ENCODE measurements at regions not wholly inside any gene's neighbourhood (a gene's known extent, or its start where the extent isn't known, plus 50 kb on each side); places are given as distances from the start of the nearest gene placed in this dataset.

GRCh38 chr6:84434550-84434949, 207.1 kb upstream of the CEP162 start:
- CTCF ChIA-PET: no interaction called here

DNA sequence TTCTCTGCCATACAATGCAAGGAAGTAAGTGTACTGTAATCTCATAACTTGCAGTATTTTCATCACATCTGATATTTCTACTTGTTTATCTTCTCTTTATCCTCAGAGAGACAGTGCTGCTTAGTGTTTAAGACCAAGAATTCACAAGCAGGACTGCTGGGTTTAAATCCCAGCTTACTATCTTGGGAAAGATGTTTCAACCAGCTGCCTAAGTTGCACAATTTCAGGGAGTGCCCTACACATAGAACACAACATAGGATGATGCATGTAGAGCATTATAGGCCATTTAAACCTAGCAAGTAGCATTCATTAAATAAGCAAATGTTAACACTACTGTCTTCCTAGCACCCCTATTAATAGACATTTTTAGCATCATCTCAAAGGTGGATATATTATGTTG, 205.2 kb upstream of the CEP162 start:
- BruUV-seq (replicated peaks): no TSS peak
- intact Hi-C loops (cut with micrococcal nuclease; ENCODE audit: unreplicated experiment): no loop called here
- Histone ChIP-seq H3K9me3 (ENCODE audit: low read depth, low read length, poor library complexity, severe bottlenecking) (no peaks in the 10 kb centered on the region), H3K27ac (ENCODE audit: low read depth, low read length, poor library complexity, severe bottlenecking) (no peak overlapping the region), H3K4me1 (ENCODE audit: insufficient read depth, low read length, poor library complexity, severe bottlenecking) (no peaks in the 10 kb centered on the region), H3K4me3 (ENCODE audit: low read depth, low read length, poor library complexity, severe bottlenecking) (no peak overlapping the region), H3K27me3 (replicated peaks; ENCODE audit: insufficient read depth, low read depth, low read length, poor library complexity) (no peaks in the 10 kb centered on the region), H3K36me3 (ENCODE audit: insufficient read depth, low read length, poor library complexity, severe bottlenecking) (no peaks in the 10 kb centered on the region)
- POLR2A ChIA-PET (ENCODE audit: low non-redundant PET): no interaction called here
- no peak for DNase-seq (ENCODE audit: low spot score)
- no peak for TF ChIP-seq EZH2 (IDR thresholded peaks at IDR 0.05; ENCODE audit: borderline replicate concordance, low read depth, low read length, poor library complexity, severe bottlenecking)
- TF ChIP-seq, protein P1, sequence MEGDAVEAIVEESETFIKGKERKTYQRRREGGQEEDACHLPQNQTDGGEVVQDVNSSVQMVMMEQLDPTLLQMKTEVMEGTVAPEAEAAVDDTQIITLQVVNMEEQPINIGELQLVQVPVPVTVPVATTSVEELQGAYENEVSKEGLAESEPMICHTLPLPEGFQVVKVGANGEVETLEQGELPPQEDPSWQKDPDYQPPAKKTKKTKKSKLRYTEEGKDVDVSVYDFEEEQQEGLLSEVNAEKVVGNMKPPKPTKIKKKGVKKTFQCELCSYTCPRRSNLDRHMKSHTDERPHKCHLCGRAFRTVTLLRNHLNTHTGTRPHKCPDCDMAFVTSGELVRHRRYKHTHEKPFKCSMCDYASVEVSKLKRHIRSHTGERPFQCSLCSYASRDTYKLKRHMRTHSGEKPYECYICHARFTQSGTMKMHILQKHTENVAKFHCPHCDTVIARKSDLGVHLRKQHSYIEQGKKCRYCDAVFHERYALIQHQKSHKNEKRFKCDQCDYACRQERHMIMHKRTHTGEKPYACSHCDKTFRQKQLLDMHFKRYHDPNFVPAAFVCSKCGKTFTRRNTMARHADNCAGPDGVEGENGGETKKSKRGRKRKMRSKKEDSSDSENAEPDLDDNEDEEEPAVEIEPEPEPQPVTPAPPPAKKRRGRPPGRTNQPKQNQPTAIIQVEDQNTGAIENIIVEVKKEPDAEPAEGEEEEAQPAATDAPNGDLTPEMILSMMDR (conservative IDR thresholded peaks at IDR 0.05; ENCODE audit: low read depth, low read length): no peak
- CTCF ChIA-PET: interaction anchor here (0.7 kb wide), 1 partner anchor 11 kb away, joined by 3 read pairs; no protein-coding TSS in a partner anchor

More at GRCh38 chr6:84434550-84434949, 207.1 kb upstream of the CEP162 start:
- Histone ChIP-seq H3K27me3 (replicated peaks; ENCODE audit: insufficient read depth, low read depth, low read length, poor library complexity) (no peaks in the 10 kb centered on the region), H3K27ac (ENCODE audit: low read depth, low read length, poor library complexity, severe bottlenecking) (no peak overlapping the region), H3K9me3 (ENCODE audit: low read depth, low read length, poor library complexity, severe bottlenecking) (no peaks in the 10 kb centered on the region), H3K4me1 (ENCODE audit: insufficient read depth, low read length, poor library complexity, severe bottlenecking) (no peaks in the 10 kb centered on the region), H3K36me3 (ENCODE audit: insufficient read depth, low read length, poor library complexity, severe bottlenecking) (no peaks in the 10 kb centered on the region), H3K4me3 (ENCODE audit: low read depth, low read length, poor library complexity, severe bottlenecking) (no peak overlapping the region)
- DNase-seq (ENCODE audit: low spot score): no peak
- no TSS peak for BruUV-seq (replicated peaks)
- POLR2A ChIA-PET (ENCODE audit: low non-redundant PET): no interaction called here
- intact Hi-C loops (cut with micrococcal nuclease; ENCODE audit: unreplicated experiment): no loop called here
- TF ChIP-seq EZH2 (IDR thresholded peaks at IDR 0.05; ENCODE audit: borderline replicate concordance, low read depth, low read length, poor library complexity, severe bottlenecking): no peak
- TF ChIP-seq, protein P1 (conservative IDR thresholded peaks at IDR 0.05; ENCODE audit: low read depth, low read length): no peak

DNA sequence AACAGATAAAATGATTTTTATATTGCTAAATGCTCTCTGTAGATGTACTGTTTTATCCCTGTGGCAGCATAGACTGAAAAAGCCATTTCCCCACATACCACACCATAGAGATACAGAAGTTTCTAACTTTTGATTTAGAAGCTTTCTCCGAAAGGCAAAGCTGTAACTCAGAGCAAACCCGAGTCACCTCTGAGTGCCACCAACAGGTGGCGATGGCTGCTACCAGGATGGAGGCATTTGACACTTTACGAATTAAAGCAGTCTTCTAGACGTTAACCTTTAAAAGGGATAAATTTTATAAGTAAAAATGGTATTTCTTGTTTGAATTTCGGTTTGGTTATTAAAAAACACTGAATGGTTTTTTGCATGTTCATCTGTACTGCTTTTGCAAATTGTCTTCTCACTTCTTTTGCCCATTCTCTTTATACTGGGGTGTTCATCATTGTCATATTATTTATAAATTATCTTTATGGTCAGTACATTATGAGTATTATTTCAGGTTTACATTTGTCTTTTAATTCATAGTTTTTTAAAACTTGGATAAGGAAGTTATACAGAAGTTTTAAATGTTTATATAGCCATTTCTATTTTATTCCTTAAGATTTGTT, 201.0 kb upstream of the CEP162 start:
- POLR2A ChIA-PET (ENCODE audit: low non-redundant PET): no interaction called here
- Histone ChIP-seq H3K4me3 (ENCODE audit: low read depth, low read length, poor library complexity, severe bottlenecking) (no peak overlapping the region), H3K27me3 (replicated peaks; ENCODE audit: insufficient read depth, low read depth, low read length, poor library complexity) (peaks cover 10% of the 10 kb centered on the region), H3K36me3 (ENCODE audit: insufficient read depth, low read length, poor library complexity, severe bottlenecking) (no peaks in the 10 kb centered on the region), H3K4me1 (ENCODE audit: insufficient read depth, low read length, poor library complexity, severe bottlenecking) (no peaks in the 10 kb centered on the region), H3K9me3 (ENCODE audit: low read depth, low read length, poor library complexity, severe bottlenecking) (no peaks in the 10 kb centered on the region), H3K27ac (ENCODE audit: low read depth, low read length, poor library complexity, severe bottlenecking) (no peak overlapping the region)
- DNase-seq (ENCODE audit: low spot score): peak; percentile 62
- intact Hi-C loops (cut with micrococcal nuclease; ENCODE audit: unreplicated experiment): loop anchor here (1.0 to 5.0 kb wide), 4 partner anchors 140 to 698 kb away; partner anchors contain the start of gene TBX18
- CTCF ChIA-PET: interaction anchor here (1.0 to 1.2 kb wide), 3 partner anchors 255 to 895 kb away, joined by 3 to 4 read pairs (median 3); no protein-coding TSS in a partner anchor
- BruUV-seq (replicated peaks): no TSS peak
- TF ChIP-seq, protein P1 (conservative IDR thresholded peaks at IDR 0.05; ENCODE audit: low read depth, low read length): peak; percentile 87
- TF ChIP-seq EZH2 (IDR thresholded peaks at IDR 0.05; ENCODE audit: borderline replicate concordance, low read depth, low read length, poor library complexity, severe bottlenecking): no peak

All from A673 (cell line).